ENCODE measurements at regions not wholly inside any gene's neighbourhood (a gene's known extent, or its start where the extent isn't known, plus 50 kb on each side); places are given as distances from the start of the nearest gene placed in this dataset.

- TF ChIP-seq USF1 (IDR thresholded peaks at IDR 0.05; ENCODE audit: borderline replicate concordance, extremely low read length, insufficient read depth, low read depth, low read length) = no peak
- TF ChIP-seq HDAC2 (IDR thresholded peaks at IDR 0.05) = no peak
- no peak for TF ChIP-seq EGR1 (IDR thresholded peaks at IDR 0.05; ENCODE audit: borderline replicate concordance in 1 of 2, low read depth in 2 of 2, low read length in 2 of 2)
- no peak for TF ChIP-seq NR2C1 (IDR thresholded peaks at IDR 0.05)
- peak; percentile 43 to 50 (median 44); a peak in 5 of 6 replicates for TF ChIP-seq CTCF (IDR thresholded peaks at IDR 0.05 in 2 of 3, conservative IDR thresholded peaks at IDR 0.05 in 1 of 3; ENCODE audit: control insufficient read depth in 2 of 3, extremely low read depth in 1 of 3, insufficient read depth in 1 of 3, low read depth in 3 of 3, low read length in 3 of 3)
- TF ChIP-seq YY1 (IDR thresholded peaks at IDR 0.05; ENCODE audit: low read depth, low read length) = peak; percentile 48; the same call in 1 of the 2 replicates
- TF ChIP-seq EZH2 (IDR thresholded peaks at IDR 0.05; ENCODE audit: borderline replicate concordance, control insufficient read depth, low read depth, low read length) = no peak
- no peak for TF ChIP-seq RB1 (IDR thresholded peaks at IDR 0.05; ENCODE audit: borderline replicate concordance)
- TF ChIP-seq HDGF (IDR thresholded peaks at IDR 0.05) = no peak
These were observed 308.1 kb downstream of the RPAP3 start for GRCh38 chr12:47397664-47398281.

Data from GM12878 (cell line).